ENCODE measurements at regions not wholly inside any gene's neighbourhood (a gene's known extent, or its start where the extent isn't known, plus 50 kb on each side); places are given as distances from the start of the nearest gene placed in this dataset.
A peak's percentile ranks its signal among the peaks of the same experiment; 100 is the strongest.

DNA sequence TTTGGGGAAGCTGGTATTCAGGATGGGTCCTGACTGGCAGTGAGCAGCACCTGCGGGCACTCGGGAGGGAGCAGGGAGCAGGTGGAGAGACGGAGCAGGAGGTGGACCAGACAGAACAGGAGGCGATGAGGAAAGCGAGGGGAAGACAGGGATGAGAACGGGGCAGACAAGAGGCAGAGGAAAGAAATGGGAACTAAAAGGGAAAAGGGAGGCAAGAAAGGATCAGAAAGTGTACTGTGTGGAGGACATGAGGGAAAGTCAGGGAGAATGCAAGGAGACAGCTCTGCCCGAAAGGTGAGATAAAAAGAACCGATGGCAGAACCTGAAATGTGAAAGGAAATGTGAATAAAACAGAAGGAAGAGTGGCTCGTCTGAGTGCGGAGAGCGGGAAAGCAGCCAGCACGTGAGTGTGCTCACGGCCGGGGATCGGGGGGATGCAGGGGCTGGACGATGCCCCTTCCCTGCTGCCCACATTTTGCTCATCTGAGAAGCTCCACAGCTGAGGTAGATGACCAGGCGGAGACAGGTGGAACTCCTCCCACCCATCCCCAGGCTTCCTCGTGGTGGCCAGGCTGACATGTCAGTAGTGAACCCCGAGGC is 494.4 kb upstream of the B3GAT1 start:
- TF ChIP-seq, protein P1, sequence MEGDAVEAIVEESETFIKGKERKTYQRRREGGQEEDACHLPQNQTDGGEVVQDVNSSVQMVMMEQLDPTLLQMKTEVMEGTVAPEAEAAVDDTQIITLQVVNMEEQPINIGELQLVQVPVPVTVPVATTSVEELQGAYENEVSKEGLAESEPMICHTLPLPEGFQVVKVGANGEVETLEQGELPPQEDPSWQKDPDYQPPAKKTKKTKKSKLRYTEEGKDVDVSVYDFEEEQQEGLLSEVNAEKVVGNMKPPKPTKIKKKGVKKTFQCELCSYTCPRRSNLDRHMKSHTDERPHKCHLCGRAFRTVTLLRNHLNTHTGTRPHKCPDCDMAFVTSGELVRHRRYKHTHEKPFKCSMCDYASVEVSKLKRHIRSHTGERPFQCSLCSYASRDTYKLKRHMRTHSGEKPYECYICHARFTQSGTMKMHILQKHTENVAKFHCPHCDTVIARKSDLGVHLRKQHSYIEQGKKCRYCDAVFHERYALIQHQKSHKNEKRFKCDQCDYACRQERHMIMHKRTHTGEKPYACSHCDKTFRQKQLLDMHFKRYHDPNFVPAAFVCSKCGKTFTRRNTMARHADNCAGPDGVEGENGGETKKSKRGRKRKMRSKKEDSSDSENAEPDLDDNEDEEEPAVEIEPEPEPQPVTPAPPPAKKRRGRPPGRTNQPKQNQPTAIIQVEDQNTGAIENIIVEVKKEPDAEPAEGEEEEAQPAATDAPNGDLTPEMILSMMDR (IDR thresholded peaks at IDR 0.05), result no peak
- TF ChIP-seq POLR2AphosphoS5 (IDR thresholded peaks at IDR 0.05) (no peak), EP300 (IDR thresholded peaks at IDR 0.05) (no peak), POLR2A (IDR thresholded peaks at IDR 0.05; ENCODE audit: low read depth) (no peak)

DNA sequence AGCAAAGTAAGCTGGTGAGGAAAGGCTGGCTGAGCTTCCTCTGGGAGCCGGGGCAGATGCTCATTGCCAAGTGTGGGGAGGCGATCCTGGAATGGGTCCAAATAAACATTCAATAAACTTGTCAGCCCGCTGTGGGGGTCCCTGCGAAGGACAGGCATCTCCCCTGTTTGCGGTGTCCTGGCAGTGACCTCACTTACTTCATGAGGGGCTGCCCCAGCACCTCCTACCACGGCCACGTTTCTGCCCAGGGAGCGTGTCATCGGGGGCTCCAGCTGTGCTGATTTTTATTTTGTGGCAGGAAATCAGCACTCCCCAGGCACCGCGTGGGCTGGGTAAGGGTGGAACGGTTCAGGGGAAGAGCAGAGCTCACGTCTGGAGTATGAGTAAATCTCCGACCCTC is 493.9 kb upstream of the B3GAT1 start:
- DNase-seq (ENCODE audit: extremely low spot score), result peak; percentile 91
- TF ChIP-seq POLR2AphosphoS5 (IDR thresholded peaks at IDR 0.05) (no peak), POLR2A (IDR thresholded peaks at IDR 0.05; ENCODE audit: low read depth) (no peak), EP300 (IDR thresholded peaks at IDR 0.05) (no peak)
- TF ChIP-seq, protein P1 (IDR thresholded peaks at IDR 0.05), result no peak
- peaks cover 0 to 14% (median 3%) of the 10 kb centered on the region in 4 donors for H3K4me1 ChIP-seq
- WGBS, result 25% methylated on average over 7 of the region's 14 CpGs
- intact Hi-C loops (cut with DNase I), result no loop called here
- peaks cover 0 to 46% (median 7%) of the 10 kb centered on the region in 4 donors for H3K27me3 ChIP-seq
- H3K27ac ChIP-seq (replicated peaks in 1 of 4), result no peak overlapping the region
- H3K9me3 ChIP-seq, result no peaks in the 10 kb centered on the region
- H3K4me3 ChIP-seq, result no peak overlapping the region
- H3K36me3 ChIP-seq, result no peaks in the 10 kb centered on the region

More for the DNA sequence above, 494.4 kb upstream of the B3GAT1 start:
- WGBS, result 84% methylated on average over 19 of the region's 19 CpGs
- Histone ChIP-seq H3K4me1 (peaks cover 0 to 14% (median 3%) of the 10 kb centered on the region in 4 donors), H3K27ac (replicated peaks in 1 of 4) (no peak overlapping the region), H3K36me3 (no peaks in the 10 kb centered on the region), H3K9me3 (no peaks in the 10 kb centered on the region), H3K27me3 (peaks cover 0 to 43% (median 7%) of the 10 kb centered on the region in 4 donors), H3K4me3 (no peak overlapping the region)
- intact Hi-C loops (cut with DNase I), result no loop called here
- peak; percentile 88 for DNase-seq (ENCODE audit: extremely low spot score)

DNA sequence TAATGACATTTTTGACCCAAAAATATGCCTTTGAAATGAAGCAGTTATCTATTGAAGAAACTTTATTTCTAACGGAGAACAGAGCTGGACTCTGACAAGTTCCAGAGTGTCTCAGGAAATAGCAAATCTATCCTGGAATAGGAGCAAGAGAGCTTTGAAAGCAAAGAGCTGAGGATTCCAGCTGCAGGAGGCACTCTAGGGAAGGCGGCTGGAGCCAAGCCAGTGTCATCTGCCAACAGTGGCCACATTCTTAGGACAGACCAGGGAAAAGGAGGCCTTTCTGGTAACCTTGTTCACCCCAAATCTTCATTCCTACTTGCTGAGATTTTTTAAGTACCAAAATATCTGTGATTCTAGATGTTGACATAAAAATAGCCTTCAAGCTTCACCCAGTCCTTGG is 493.5 kb upstream of the B3GAT1 start:
- Histone ChIP-seq H3K4me3 (no peak overlapping the region), H3K4me1 (peaks cover 0 to 14% (median 3%) of the 10 kb centered on the region in 4 donors), H3K27ac (replicated peaks in 1 of 4) (no peak overlapping the region), H3K27me3 (peaks cover 0 to 46% (median 7%) of the 10 kb centered on the region in 4 donors), H3K9me3 (no peaks in the 10 kb centered on the region), H3K36me3 (no peaks in the 10 kb centered on the region)
- TF ChIP-seq POLR2A (IDR thresholded peaks at IDR 0.05; ENCODE audit: low read depth) (no peak), EP300 (IDR thresholded peaks at IDR 0.05) (no peak), POLR2AphosphoS5 (IDR thresholded peaks at IDR 0.05) (no peak)
- TF ChIP-seq, protein P1 (IDR thresholded peaks at IDR 0.05), result no peak
- peak; percentile 55 for DNase-seq (ENCODE audit: extremely low spot score)
- 41% methylated on average over 2 of the region's 2 CpGs for WGBS
- intact Hi-C loops (cut with DNase I), result no loop called here

DNA sequence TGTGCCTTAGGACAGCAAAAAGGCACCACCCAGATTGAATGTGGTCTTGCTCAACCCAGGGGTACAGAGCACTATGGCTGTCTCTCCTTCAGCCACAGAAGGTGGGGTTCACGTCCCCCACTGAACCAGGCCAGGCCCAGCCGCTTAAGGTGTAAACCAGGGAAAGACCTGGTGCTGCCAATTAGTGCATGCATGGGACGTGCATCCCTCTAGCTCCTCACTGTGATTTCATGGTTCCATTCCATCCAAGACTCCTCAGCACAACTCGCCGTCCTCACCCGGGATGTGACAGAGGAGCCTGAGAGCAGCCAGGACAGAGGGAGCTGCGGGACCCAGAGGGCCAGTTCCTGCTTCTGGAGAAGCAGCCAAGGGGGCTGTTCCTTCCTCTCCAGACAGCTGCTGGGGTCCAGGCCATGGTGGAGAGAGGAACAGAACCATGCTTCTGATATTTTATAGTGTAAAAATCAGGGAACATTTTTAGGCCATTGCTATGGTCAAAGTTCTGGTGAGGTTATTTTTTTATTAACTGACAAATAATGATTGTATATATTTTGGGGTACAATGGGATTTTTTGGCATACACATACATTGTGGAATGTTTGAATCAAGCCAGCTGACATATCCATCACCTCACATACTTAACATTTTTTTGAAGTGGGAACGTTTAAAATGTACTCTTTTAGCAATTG is 492.2 kb upstream of the B3GAT1 start:
- H3K36me3 ChIP-seq, result no peaks in the 10 kb centered on the region
- TF ChIP-seq POLR2A (IDR thresholded peaks at IDR 0.05; ENCODE audit: low read depth) (no peak), POLR2AphosphoS5 (IDR thresholded peaks at IDR 0.05) (no peak), EP300 (IDR thresholded peaks at IDR 0.05) (no peak)
- TF ChIP-seq, protein P1 (IDR thresholded peaks at IDR 0.05), result no peak
- H3K27me3 ChIP-seq, result peaks cover 0 to 51% (median 7%) of the 10 kb centered on the region in 4 donors
- H3K4me3 ChIP-seq, result no peak overlapping the region
- no peak overlapping the region for H3K27ac ChIP-seq (replicated peaks in 1 of 4)
- H3K9me3 ChIP-seq, result no peaks in the 10 kb centered on the region
- intact Hi-C loops (cut with DNase I), result no loop called here
- WGBS, result 73% methylated on average over 8 of the region's 8 CpGs
- H3K4me1 ChIP-seq, result peaks cover 0 to 14% (median 3%) of the 10 kb centered on the region in 4 donors
- peak; percentile 64 for DNase-seq (ENCODE audit: extremely low spot score)

Data from esophagus muscularis mucosa (tissue), 4 donors.